ENCODE measurements at regions not wholly inside any gene's neighbourhood (a gene's known extent, or its start where the extent isn't known, plus 50 kb on each side); places are given as distances from the start of the nearest gene placed in this dataset.

DNA sequence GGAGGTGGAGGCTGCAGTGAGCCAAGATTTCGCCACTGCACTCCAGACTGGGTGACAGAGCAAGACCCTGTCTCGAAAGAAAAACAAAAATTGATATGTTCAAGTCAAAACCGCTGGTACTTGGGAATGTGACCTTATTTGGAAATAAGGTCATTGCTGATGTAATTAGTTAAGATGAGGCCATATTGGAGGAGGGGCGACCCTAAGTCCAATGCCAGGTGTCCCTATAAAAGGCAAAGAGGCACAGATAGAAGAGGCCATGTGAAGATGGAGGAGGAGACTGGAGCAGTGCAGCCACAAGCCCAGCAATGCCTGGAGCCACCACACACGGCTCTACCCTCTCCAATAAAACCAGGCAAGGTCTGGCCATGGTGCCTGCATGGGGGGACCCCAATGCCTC is 50.8 kb upstream of the JPH3 start:
- no peak for TF ChIP-seq POLR2A (IDR thresholded peaks at IDR 0.05)
- TF ChIP-seq CTCF (IDR thresholded peaks at IDR 0.05), result no peak

Measured in testis (tissue), 2 donors.